Osteoblast (primary cell): ENCODE measurements at regions not wholly inside any gene's neighbourhood (a gene's known extent, or its start where the extent isn't known, plus 50 kb on each side); places are given as distances from the start of the nearest gene placed in this dataset.

ENCODE experiments used
- DNase-seq: peaks from one replicate; pipeline ENCODE4 v3.0.0; 2011; ENCODE audit warnings: low spot score, mixed read lengths; ENCODE audit not compliant: insufficient read length; ENCODE audit errors: missing footprints
- H2AFZ ChIP-seq: 2 replicates; pipeline ENCODE4 v1.6.0; 2011; ENCODE audit warnings: mild to moderate bottlenecking, low read length
- H3K27ac ChIP-seq: 2 replicates; pipeline ENCODE4 v1.5.1; 2011; ENCODE audit warnings: mild to moderate bottlenecking, low read depth, low read length, moderate library complexity
- H3K27me3 ChIP-seq: 2 replicates; pipeline ENCODE4 v1.6.0; 2012; ENCODE audit warnings: mild to moderate bottlenecking, control low read depth, inconsistent platforms, low read length, moderate library complexity; ENCODE audit not compliant: insufficient read depth
- H3K36me3 ChIP-seq: 2 replicates; pipeline ENCODE4 v1.5.1; 2011; ENCODE audit warnings: mild to moderate bottlenecking, low read length, control low read depth, moderate library complexity; ENCODE audit not compliant: insufficient read depth
- H3K4me1 ChIP-seq: 2 replicates; pipeline ENCODE4 v1.5.1; 2011; ENCODE audit warnings: mild to moderate bottlenecking, low read length, control low read depth, moderate library complexity; ENCODE audit not compliant: insufficient read depth
- H3K4me2 ChIP-seq: 2 replicates; pipeline ENCODE4 v1.6.0; 2011; ENCODE audit warnings: mild to moderate bottlenecking, low read length; ENCODE audit not compliant: insufficient read depth
- H3K4me3 ChIP-seq: fragments of 200-600 bp; sonication (generic); 3 replicates; pipeline ENCODE4 v1.5.1; 2012; ENCODE audit warnings: mild to moderate bottlenecking, low read length, inconsistent platforms; ENCODE audit not compliant: insufficient read depth
- H3K79me2 ChIP-seq: 2 replicates; pipeline ENCODE4 v1.6.0; 2012; ENCODE audit warnings: mild to moderate bottlenecking, low read length, control low read depth, inconsistent platforms; ENCODE audit not compliant: insufficient read depth
- H3K9me3 ChIP-seq: 2 replicates; pipeline ENCODE4 v1.5.1; 2011; ENCODE audit warnings: low read depth, low read length, control low read depth
- H4K20me1 ChIP-seq: 2 replicates; pipeline ENCODE4 v1.6.0; 2012; ENCODE audit warnings: mild to moderate bottlenecking, low read length, control low read depth; ENCODE audit not compliant: insufficient read depth
- CTCF ChIP-seq: IDR thresholded peaks from 2 replicates; pipeline ENCODE4 v1.5.1; 2011; ENCODE audit warnings: mild to moderate bottlenecking, low read depth, low read length, moderate library complexity; ENCODE audit errors: extremely low read depth

GRCh38 chr1:94678202-94678848, 136.8 kb upstream of the F3 start:
- no peaks in the 10 kb centered on the region for H3K4me1 ChIP-seq
- no peaks in the 10 kb centered on the region for H3K36me3 ChIP-seq
- no peaks in the 10 kb centered on the region for H3K9me3 ChIP-seq
- peaks cover 28% of the 10 kb centered on the region for H3K27me3 ChIP-seq
- H3K79me2 ChIP-seq = no peaks in the 10 kb centered on the region
- H2AFZ ChIP-seq = no peak overlapping the region
- no peaks in the 10 kb centered on the region for H4K20me1 ChIP-seq
- no peak overlapping the region for H3K27ac ChIP-seq
- no peak for TF ChIP-seq CTCF
- DNase-seq = no peak
- H3K4me3 ChIP-seq = no peak overlapping the region
- H3K4me2 ChIP-seq = no peak overlapping the region

- H3K4me1 ChIP-seq = no peaks in the 10 kb centered on the region
- TF ChIP-seq CTCF = no peak
These were observed 136.2 kb upstream of the F3 start for GRCh38 chr1:94677714-94678113.

GRCh38 chr1:94677087-94677486, 135.5 kb upstream of the F3 start:
- H3K9me3 ChIP-seq = no peaks in the 10 kb centered on the region
- H3K36me3 ChIP-seq = no peaks in the 10 kb centered on the region
- no peak for TF ChIP-seq CTCF
- H3K79me2 ChIP-seq = no peaks in the 10 kb centered on the region
- peaks cover 28% of the 10 kb centered on the region for H3K27me3 ChIP-seq
- no peak overlapping the region for H2AFZ ChIP-seq
- H3K4me2 ChIP-seq = no peak overlapping the region
- DNase-seq = no peak
- no peaks in the 10 kb centered on the region for H4K20me1 ChIP-seq
- no peak overlapping the region for H3K27ac ChIP-seq
- no peaks in the 10 kb centered on the region for H3K4me1 ChIP-seq
- H3K4me3 ChIP-seq = no peak overlapping the region

More at GRCh38 chr1:94677714-94678113, 136.2 kb upstream of the F3 start:
- no peak for DNase-seq
- Histone ChIP-seq H3K36me3 (no peaks in the 10 kb centered on the region), H3K9me3 (no peaks in the 10 kb centered on the region), H3K27me3 (peaks cover 28% of the 10 kb centered on the region), H3K4me3 (no peak overlapping the region), H3K4me2 (no peak overlapping the region), H4K20me1 (no peaks in the 10 kb centered on the region), H3K79me2 (no peaks in the 10 kb centered on the region), H2AFZ (no peak overlapping the region), H3K27ac (no peak overlapping the region)

GRCh38 chr1:94676686-94677085, 135.1 kb upstream of the F3 start:
- no peak for DNase-seq
- Histone ChIP-seq H3K4me2 (no peak overlapping the region), H3K36me3 (no peaks in the 10 kb centered on the region), H3K27ac (no peak overlapping the region), H3K4me3 (no peak overlapping the region), H3K4me1 (no peaks in the 10 kb centered on the region), H3K9me3 (no peaks in the 10 kb centered on the region), H3K27me3 (peaks cover 24% of the 10 kb centered on the region), H3K79me2 (no peaks in the 10 kb centered on the region), H2AFZ (no peak overlapping the region), H4K20me1 (no peaks in the 10 kb centered on the region)
- TF ChIP-seq CTCF = no peak
